A549 (cell line): ENCODE measurements at regions not wholly inside any gene's neighbourhood (a gene's known extent, or its start where the extent isn't known, plus 50 kb on each side); places are given as distances from the start of the nearest gene placed in this dataset.

Experiments used
- ATAC-seq, 2 experiments: fragments of 200-7000 bp in 1 of 2; fragments of >200 bp in 1 of 2; cut with Nextera tagmentation in 1 of 2; cut with Tn5 transposase in 1 of 2; 3 replicates each; pipeline versions ENCODE4 v1.8.0 to v1.9.1; 2018 to 2020; ENCODE audit warnings: mild to moderate bottlenecking in 1 of 2, moderate library complexity in 1 of 2
- CTCF ChIA-PET: fragments of 300-600 bp; sonication (Branson Sonifier 250); formaldehyde crosslinking; extraction: SDS; loops from one replicate; lab custom pipeline; 2021; ENCODE audit warnings: antibody characterized with exemption, inconsistent platforms; lab: Yijun Ruan, JAX
- POLR2A ChIA-PET: fragments of 350-600 bp; formaldehyde crosslinking; extraction: SDS; loops from one replicate; lab custom pipeline; 2021; ENCODE audit warnings: antibody characterized with exemption, inconsistent platforms; lab: Yijun Ruan, JAX
- DNase-seq, 2 experiments: peaks; one replicate each; pipeline versions ENCODE4 v3.0.0 to v3.0.0-alpha.2; 2011 to 2016; ENCODE audit warnings: low read depth in 1 of 2, low spot score in 1 of 2
- FAIRE-seq: peaks from 2 replicates; lab custom pipeline; 2011; peaks lifted over from hg19 to GRCh38; lab: Jason Lieb, UNC
- H3K27ac ChIP-seq, 2 experiments: fragments of >200 bp; sonication (Bioruptor Twin); formaldehyde crosslinking; 3 replicates each; pipeline ENCODE4 v1.5.1; 2016 to 2017
- H3K4me1 ChIP-seq: fragments of >200 bp; sonication (Bioruptor Twin); formaldehyde crosslinking; 3 replicates; pipeline ENCODE4 v1.6.1; 2016
- H3K4me2 ChIP-seq: fragments of >200 bp; sonication (Bioruptor Twin); formaldehyde crosslinking; 3 replicates; pipeline ENCODE4 v1.6.1; 2016
- H3K4me3 ChIP-seq: fragments of >200 bp; sonication (Bioruptor Twin); formaldehyde crosslinking; 3 replicates; pipeline ENCODE4 v1.5.1; 2016
- H3K9me3 ChIP-seq: fragments of >200 bp; sonication (Bioruptor Twin); formaldehyde crosslinking; 3 replicates; pipeline ENCODE4 v1.6.1; 2016
- BHLHE40 ChIP-seq: IDR thresholded peaks from 2 replicates; pipeline ENCODE4 v1.6.1; 2012; ENCODE audit warnings: low read depth, low read length, inconsistent platforms
- CBX2 ChIP-seq: fragments of 200-600 bp; sonication (generic); IDR thresholded peaks from 2 replicates; pipeline ENCODE4 v1.6.1; 2016; ENCODE audit warnings: low read depth, mild to moderate bottlenecking, borderline replicate concordance
- CBX8 ChIP-seq: fragments of 200-600 bp; sonication (generic); IDR thresholded peaks from 2 replicates; pipeline ENCODE4 v1.6.1; 2016
- CEBPB ChIP-seq, 2 experiments: fragments of >200 bp in 1 of 2; sonication (Bioruptor Twin) in 1 of 2; formaldehyde crosslinking in 1 of 2; IDR thresholded peaks; 2 replicates each; pipeline ENCODE4 v1.6.1; 2012 to 2016
- EHMT2 ChIP-seq: fragments of 200-600 bp; sonication (generic); IDR thresholded peaks from 2 replicates; pipeline ENCODE4 v1.6.1; 2016; ENCODE audit warnings: antibody characterized with exemption, low read depth, mild to moderate bottlenecking, moderate library complexity
- EP300 ChIP-seq, 2 experiments: fragments of >200 bp; sonication (Bioruptor Twin); formaldehyde crosslinking; IDR thresholded peaks; 2 replicates in 1 of 2; 3 replicates in 1 of 2; pipeline ENCODE4 v1.6.1; 2016 to 2017
- FOSB ChIP-seq: fragments of 250-450 bp; sonication (Bioruptor Pico); IDR thresholded peaks from 2 replicates; pipeline ENCODE4 v1.5.0; 2020; ENCODE audit warnings: mild to moderate bottlenecking, moderate library complexity
- FOSL2 ChIP-seq, 2 experiments: fragments of 450-650 bp in 1 of 2; fragments of >200 bp in 1 of 2; sonication (Bioruptor Twin) in 1 of 2; formaldehyde crosslinking; IDR thresholded peaks; 2 replicates each; pipeline versions ENCODE4 v1.5.0 to v1.6.1; 2016 to 2020; ENCODE audit warnings: mild to moderate bottlenecking in 1 of 2, moderate library complexity in 1 of 2
- FOXS1 ChIP-seq: fragments of 250-450 bp; sonication (Bioruptor Pico); IDR thresholded peaks from 2 replicates; pipeline ENCODE4 v1.5.0; 2020; ENCODE audit warnings: mild to moderate bottlenecking, moderate library complexity
- GATA3 ChIP-seq: IDR thresholded peaks from 2 replicates; pipeline ENCODE4 v1.6.1; 2012; ENCODE audit warnings: borderline replicate concordance
- HDAC2 ChIP-seq: fragments of 200-600 bp; sonication (generic); IDR thresholded peaks from 2 replicates; pipeline ENCODE4 v1.6.1; 2016
- HOXB13 ChIP-seq: fragments of 250-450 bp; sonication (Bioruptor Pico); IDR thresholded peaks from 2 replicates; pipeline ENCODE4 v1.5.0; 2020; ENCODE audit warnings: low read depth, mild to moderate bottlenecking, moderate library complexity
- KDM5A ChIP-seq: fragments of 200-600 bp; sonication (generic); IDR thresholded peaks from 2 replicates; pipeline ENCODE4 v1.6.1; 2016; ENCODE audit warnings: antibody characterized with exemption, mild to moderate bottlenecking
- MAFK ChIP-seq: fragments of 450-650 bp; IDR thresholded peaks from 2 replicates; pipeline ENCODE4 v1.6.1; 2014; ENCODE audit not compliant: partially characterized antibody
- MAZ ChIP-seq: fragments of 150-350 bp; IDR thresholded peaks from 2 replicates; pipeline ENCODE4 v1.6.1; 2014; ENCODE audit warnings: antibody characterized with exemption, low read depth, low read length, borderline replicate concordance
- NPAS2 ChIP-seq: fragments of 250-450 bp; sonication (Bioruptor Pico); IDR thresholded peaks from 2 replicates; pipeline ENCODE4 v1.8.0; 2022; ENCODE audit warnings: mild to moderate bottlenecking, moderate library complexity, borderline replicate concordance
- POLR2A ChIP-seq: IDR thresholded peaks from 2 replicates; pipeline ENCODE4 v1.6.1; 2012; ENCODE audit warnings: mild to moderate bottlenecking, low read length
- POLR2AphosphoS2 ChIP-seq: conservative IDR thresholded peaks from 2 replicates; pipeline ENCODE4 v1.6.1; 2012; ENCODE audit warnings: low read length, improper control_type of control experiment, inconsistent platforms
- RAD21 ChIP-seq, 2 experiments: fragments of >200 bp in 1 of 2; sonication (Bioruptor Twin) in 1 of 2; formaldehyde crosslinking in 1 of 2; IDR thresholded peaks in 1 of 2; conservative IDR thresholded peaks in 1 of 2; 2 replicates in 1 of 2; 3 replicates in 1 of 2; pipeline ENCODE4 v1.6.1; 2012 to 2018; ENCODE audit warnings: inconsistent platforms in 1 of 2
- RCOR1 ChIP-seq: fragments of 150-350 bp; IDR thresholded peaks from 2 replicates; pipeline ENCODE4 v1.6.1; 2014; ENCODE audit warnings: antibody characterized with exemption, low read length, low read depth
- REST ChIP-seq: fragments of 200-600 bp; sonication (generic); IDR thresholded peaks from 2 replicates; pipeline ENCODE4 v1.6.1; 2016; ENCODE audit warnings: antibody characterized with exemption, mild to moderate bottlenecking, moderate library complexity
- SMC3 ChIP-seq: fragments of >200 bp; sonication (Bioruptor Twin); formaldehyde crosslinking; IDR thresholded peaks from 3 replicates; pipeline ENCODE4 v1.6.1; 2018; ENCODE audit warnings: inconsistent platforms
- TFCP2L1 ChIP-seq: fragments of 250-450 bp; sonication (Bioruptor Pico); IDR thresholded peaks from 2 replicates; pipeline ENCODE4 v1.5.0; 2021; ENCODE audit warnings: mild to moderate bottlenecking
- TP53 ChIP-seq: fragments of 250-450 bp; sonication (Bioruptor Pico); IDR thresholded peaks from 2 replicates; pipeline ENCODE4 v1.5.0; 2021; ENCODE audit warnings: mild to moderate bottlenecking, moderate library complexity
- ZFP36 ChIP-seq: fragments of 450-650 bp; IDR thresholded peaks from 2 replicates; pipeline ENCODE4 v1.6.1; 2014; ENCODE audit warnings: borderline replicate concordance; ENCODE audit not compliant: partially characterized antibody
- WGBS: methylation state at CpG from one replicate; pipeline ENCODE4 v1.1.6; 2017; ENCODE audit errors: missing lambda C conversion rate; 5-methylcytosine and 5-hydroxymethylcytosine counted together
- TF ChIP-seq, protein P1 (sequence below): fragments of >200 bp; sonication (Bioruptor Twin); formaldehyde crosslinking; IDR thresholded peaks from 3 replicates; pipeline ENCODE4 v1.5.1; 2016
- TF ChIP-seq, protein P2 (sequence below): fragments of >200 bp; sonication (Bioruptor Twin); formaldehyde crosslinking; IDR thresholded peaks from 3 replicates; pipeline ENCODE4 v1.6.1; 2016
- TF ChIP-seq, protein P3 (sequence below): fragments of 250-450 bp; sonication (Bioruptor Pico); IDR thresholded peaks from 2 replicates; pipeline ENCODE4 v1.5.0; 2020; ENCODE audit warnings: low read depth, mild to moderate bottlenecking, moderate library complexity
- TF ChIP-seq, protein P4 (sequence below): IDR thresholded peaks from 2 replicates; pipeline ENCODE4 v1.6.1; 2012
- TF ChIP-seq, protein P5 (sequence below): fragments of 450-650 bp; IDR thresholded peaks from 2 replicates; pipeline ENCODE4 v1.6.1; 2014; ENCODE audit warnings: antibody characterized with exemption

- 36% methylated on average over 1 of the region's 1 CpG for WGBS
- Histone ChIP-seq H3K9me3 (0 out of 3 replicates have a peak, but pooled peaks cover 4% of the 10 kb centered on the region), H3K4me1 (no peaks in the 10 kb centered on the region), H3K4me2 (no peak overlapping the region), H3K4me3 (no peak overlapping the region), H3K27ac (no peak overlapping the region)
- CTCF ChIA-PET, result interaction anchor here (0.6 to 1.0 kb wide), 2 partner anchors 320 to 577 kb away, joined by 3 read pairs; no protein-coding TSS in a partner anchor
- no peak for ATAC-seq
- no peak for DNase-seq
- FAIRE-seq, result no peak
- POLR2A ChIA-PET, result no interaction called here
- TF ChIP-seq HDAC2 (no peak), GATA3 (no peak), TP53 (CRISPR knock-in tag) (no peak), FOSB (CRISPR knock-in tag) (no peak), NPAS2 (CRISPR knock-in tag) (no peak), REST (no peak), ZFP36 (no peak), TFCP2L1 (CRISPR knock-in tag) (no peak), MAFK (no peak), KDM5A (no peak), SMC3 (no peak), CBX8 (no peak), POLR2AphosphoS2 (no peak), MAZ (no peak), POLR2A (no peak)
- TF ChIP-seq, protein P1, sequence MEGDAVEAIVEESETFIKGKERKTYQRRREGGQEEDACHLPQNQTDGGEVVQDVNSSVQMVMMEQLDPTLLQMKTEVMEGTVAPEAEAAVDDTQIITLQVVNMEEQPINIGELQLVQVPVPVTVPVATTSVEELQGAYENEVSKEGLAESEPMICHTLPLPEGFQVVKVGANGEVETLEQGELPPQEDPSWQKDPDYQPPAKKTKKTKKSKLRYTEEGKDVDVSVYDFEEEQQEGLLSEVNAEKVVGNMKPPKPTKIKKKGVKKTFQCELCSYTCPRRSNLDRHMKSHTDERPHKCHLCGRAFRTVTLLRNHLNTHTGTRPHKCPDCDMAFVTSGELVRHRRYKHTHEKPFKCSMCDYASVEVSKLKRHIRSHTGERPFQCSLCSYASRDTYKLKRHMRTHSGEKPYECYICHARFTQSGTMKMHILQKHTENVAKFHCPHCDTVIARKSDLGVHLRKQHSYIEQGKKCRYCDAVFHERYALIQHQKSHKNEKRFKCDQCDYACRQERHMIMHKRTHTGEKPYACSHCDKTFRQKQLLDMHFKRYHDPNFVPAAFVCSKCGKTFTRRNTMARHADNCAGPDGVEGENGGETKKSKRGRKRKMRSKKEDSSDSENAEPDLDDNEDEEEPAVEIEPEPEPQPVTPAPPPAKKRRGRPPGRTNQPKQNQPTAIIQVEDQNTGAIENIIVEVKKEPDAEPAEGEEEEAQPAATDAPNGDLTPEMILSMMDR, result no peak
- TF ChIP-seq, protein P2, sequence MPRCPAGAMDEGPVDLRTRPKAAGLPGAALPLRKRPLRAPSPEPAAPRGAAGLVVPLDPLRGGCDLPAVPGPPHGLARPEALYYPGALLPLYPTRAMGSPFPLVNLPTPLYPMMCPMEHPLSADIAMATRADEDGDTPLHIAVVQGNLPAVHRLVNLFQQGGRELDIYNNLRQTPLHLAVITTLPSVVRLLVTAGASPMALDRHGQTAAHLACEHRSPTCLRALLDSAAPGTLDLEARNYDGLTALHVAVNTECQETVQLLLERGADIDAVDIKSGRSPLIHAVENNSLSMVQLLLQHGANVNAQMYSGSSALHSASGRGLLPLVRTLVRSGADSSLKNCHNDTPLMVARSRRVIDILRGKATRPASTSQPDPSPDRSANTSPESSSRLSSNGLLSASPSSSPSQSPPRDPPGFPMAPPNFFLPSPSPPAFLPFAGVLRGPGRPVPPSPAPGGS, result no peak
- TF ChIP-seq, protein P3, sequence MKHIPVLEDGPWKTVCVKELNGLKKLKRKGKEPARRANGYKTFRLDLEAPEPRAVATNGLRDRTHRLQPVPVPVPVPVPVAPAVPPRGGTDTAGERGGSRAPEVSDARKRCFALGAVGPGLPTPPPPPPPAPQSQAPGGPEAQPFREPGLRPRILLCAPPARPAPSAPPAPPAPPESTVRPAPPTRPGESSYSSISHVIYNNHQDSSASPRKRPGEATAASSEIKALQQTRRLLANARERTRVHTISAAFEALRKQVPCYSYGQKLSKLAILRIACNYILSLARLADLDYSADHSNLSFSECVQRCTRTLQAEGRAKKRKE (CRISPR knock-in tag), result no peak
Measured at GRCh38 chr10:36202881-36203280, 560.8 kb upstream of the FZD8 start.

GRCh38 chr10:36200577-36200976, 558.5 kb upstream of the FZD8 start:
- Histone ChIP-seq H3K27ac (no peak overlapping the region), H3K4me3 (no peak overlapping the region), H3K9me3 (peaks cover 10% of the 10 kb centered on the region; the same call in 1 of the 3 replicates), H3K4me1 (no peaks in the 10 kb centered on the region), H3K4me2 (no peak overlapping the region)
- WGBS, result 71% methylated on average over 5 of the region's 5 CpGs
- CTCF ChIA-PET, result no interaction called here
- ATAC-seq, result no peak
- DNase-seq, result no peak
- FAIRE-seq, result no peak
- POLR2A ChIA-PET, result no interaction called here
- TF ChIP-seq FOXS1 (CRISPR knock-in tag) (no peak), BHLHE40 (no peak), RCOR1 (no peak), RAD21 (conservative IDR thresholded peaks at IDR 0.05 in 1 of 2, IDR thresholded peaks at IDR 0.05 in 1 of 2) (no peak), TFCP2L1 (CRISPR knock-in tag) (no peak), GATA3 (no peak), CBX2 (no peak), HOXB13 (CRISPR knock-in tag) (no peak), CEBPB (IDR thresholded peaks at IDR 0.05) (no peak), FOSL2 (IDR thresholded peaks at IDR 0.05) (no peak), FOSL2 (CRISPR knock-in tag; IDR thresholded peaks at IDR 0.05) (no peak), MAFK (no peak), EP300 (IDR thresholded peaks at IDR 0.05) (no peak), EHMT2 (no peak)
- TF ChIP-seq, protein P4, sequence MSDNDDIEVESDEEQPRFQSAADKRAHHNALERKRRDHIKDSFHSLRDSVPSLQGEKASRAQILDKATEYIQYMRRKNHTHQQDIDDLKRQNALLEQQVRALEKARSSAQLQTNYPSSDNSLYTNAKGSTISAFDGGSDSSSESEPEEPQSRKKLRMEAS, result no peak
- TF ChIP-seq, protein P2, result no peak
- TF ChIP-seq, protein P5, sequence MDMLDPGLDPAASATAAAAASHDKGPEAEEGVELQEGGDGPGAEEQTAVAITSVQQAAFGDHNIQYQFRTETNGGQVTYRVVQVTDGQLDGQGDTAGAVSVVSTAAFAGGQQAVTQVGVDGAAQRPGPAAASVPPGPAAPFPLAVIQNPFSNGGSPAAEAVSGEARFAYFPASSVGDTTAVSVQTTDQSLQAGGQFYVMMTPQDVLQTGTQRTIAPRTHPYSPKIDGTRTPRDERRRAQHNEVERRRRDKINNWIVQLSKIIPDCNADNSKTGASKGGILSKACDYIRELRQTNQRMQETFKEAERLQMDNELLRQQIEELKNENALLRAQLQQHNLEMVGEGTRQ, result no peak
